HG03064 (cell line): ENCODE measurements at regions not wholly inside any gene's neighbourhood (a gene's known extent, or its start where the extent isn't known, plus 50 kb on each side); places are given as distances from the start of the nearest gene placed in this dataset.
"Not testable (repeated sequence)": the region's sequence is repeated elsewhere in the genome, so short reads cannot be mapped to it uniquely, and the experiment has no call there.

ENCODE experiments used
- ATAC-seq: cut with Tn5 transposase; IDR thresholded peaks from one replicate; pipeline ENCODE4 v1.9.1; 2021; ENCODE audit warnings: low read depth; ENCODE audit not compliant: unreplicated experiment

DNA sequence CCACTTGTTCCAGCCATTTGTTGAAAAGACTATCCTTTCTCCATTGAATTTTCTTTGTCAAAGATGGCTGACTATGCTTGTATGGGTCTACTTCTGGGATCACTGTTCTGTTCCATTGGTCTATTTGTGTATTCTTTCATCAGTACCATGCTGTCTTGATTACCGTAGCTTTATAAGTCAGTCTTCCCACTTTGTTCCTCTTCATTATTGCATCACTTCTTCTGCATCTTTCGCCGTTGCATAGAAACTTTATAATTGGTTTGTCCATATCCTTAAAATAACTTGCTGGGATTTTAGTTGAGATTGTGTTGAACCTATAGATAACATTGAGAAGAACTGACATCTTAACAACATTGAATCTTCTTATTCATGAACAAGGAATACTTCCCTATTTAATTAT lies 598.8 kb downstream of the TBC1D22A start:
- no peak for ATAC-seq

DNA sequence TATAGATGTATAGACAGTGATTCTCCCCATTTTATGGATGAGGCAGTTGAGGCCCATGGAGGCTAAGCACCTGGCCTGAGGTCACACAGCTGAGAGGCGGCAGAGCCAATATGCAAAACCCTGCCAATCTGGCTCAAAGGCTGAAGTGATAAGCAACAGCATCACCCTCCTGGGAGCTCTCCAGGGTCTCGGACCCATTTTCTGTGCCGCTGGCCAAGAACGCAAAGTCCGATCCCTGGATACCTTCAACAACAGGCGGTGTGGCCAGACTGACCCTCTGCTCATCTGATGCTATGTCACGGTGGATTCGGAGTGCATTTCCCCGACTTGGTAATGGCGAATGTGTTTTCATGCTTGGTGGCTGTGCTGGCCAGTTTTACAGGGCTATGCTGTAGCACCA lies 595.0 kb downstream of the TBC1D22A start:
- no peak for ATAC-seq

- no peak for ATAC-seq
Observed at GRCh38 chr22:47357086-47357485, 594.6 kb downstream of the TBC1D22A start.

GRCh38 chr22:47356511-47357011 lies 594.1 kb downstream of the TBC1D22A start:
- no peak for ATAC-seq

GRCh38 chr22:47355776-47356510 lies 593.5 kb downstream of the TBC1D22A start:
- ATAC-seq = no peak

DNA sequence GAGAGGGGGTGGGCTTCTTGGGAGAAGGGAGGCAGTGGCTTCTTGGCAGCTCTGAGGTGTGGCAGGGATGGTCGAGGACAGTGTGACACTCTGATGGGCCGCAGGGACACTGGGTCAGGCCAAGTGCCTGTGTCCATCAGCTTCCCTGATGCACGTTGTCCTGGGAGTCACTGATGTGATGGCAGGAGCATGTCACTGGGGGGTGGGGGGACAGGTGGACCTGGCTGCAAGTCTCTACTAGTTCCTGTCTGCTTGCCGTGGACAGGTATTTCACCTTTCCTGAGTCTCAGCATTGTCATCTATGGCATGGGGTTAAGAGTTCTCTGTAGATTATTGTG lies 592.9 kb downstream of the TBC1D22A start:
- ATAC-seq = no peak

- no peak for ATAC-seq
Observed at GRCh38 chr22:47354668-47355387, 592.4 kb downstream of the TBC1D22A start.

DNA sequence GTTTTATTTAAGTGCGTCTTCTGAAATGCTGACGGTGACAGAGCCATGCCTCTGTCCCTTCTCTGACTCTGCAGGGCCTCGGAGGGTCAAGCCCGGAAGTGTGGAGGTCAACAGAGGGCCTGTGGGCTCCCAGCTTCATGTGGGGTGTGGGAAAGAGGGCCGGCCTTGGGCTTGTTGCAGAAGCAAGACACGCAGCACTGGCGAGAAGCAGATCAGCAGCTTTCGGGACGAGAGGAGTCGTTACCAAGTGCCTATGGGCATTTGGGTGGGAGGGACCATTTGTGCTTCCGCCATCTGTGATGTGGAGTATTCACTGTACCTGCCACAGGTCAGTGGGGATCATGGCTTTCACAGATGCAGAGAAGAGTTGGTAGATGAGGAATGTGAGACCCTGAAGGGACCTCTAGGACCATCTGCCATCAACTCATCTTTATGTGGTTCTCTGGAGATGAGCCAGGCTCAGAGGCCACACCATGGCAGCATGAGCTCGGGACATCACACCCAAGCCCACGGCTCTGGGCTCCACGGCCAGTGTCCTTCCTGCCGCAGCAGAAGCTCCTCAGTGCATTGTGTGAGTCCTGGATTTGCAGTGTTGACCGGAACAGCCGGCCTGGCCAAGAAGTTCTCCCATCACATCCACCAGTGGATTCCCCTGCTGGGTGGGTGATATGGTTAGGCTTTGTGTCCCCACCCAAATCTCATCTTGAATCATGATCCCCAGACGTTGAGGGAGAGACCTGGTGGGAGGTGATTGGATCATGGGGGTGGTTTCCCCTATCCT lies 590.7 kb downstream of the TBC1D22A start:
- ATAC-seq = no peak

- ATAC-seq = no peak
Observed at GRCh38 chr22:47351836-47352579, 589.6 kb downstream of the TBC1D22A start.

DNA sequence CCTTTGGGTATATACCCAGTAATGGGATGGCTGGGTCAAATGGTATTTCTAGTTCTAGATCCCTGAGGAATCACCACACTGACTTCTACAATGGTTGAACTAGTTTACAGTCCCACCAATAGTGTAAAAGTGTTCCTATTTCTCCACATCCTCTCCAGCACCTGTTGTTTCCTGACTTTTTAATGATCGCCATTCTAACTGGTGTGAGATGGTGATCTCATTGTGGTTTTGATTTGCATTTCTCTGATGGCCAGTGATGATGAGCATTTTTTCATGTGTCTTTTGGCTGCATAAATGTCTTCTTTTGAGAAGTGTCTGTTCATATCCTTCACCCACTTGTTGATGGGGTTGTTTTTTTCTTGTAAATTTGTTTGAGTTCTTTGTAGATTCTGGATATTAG lies 583.8 kb downstream of the TBC1D22A start:
- not testable (repeated sequence) for ATAC-seq

GRCh38 chr22:47345025-47345424 lies 582.6 kb downstream of the TBC1D22A start:
- no peak for ATAC-seq

GRCh38 chr22:47344414-47344813 lies 582.0 kb downstream of the TBC1D22A start:
- no peak for ATAC-seq

DNA sequence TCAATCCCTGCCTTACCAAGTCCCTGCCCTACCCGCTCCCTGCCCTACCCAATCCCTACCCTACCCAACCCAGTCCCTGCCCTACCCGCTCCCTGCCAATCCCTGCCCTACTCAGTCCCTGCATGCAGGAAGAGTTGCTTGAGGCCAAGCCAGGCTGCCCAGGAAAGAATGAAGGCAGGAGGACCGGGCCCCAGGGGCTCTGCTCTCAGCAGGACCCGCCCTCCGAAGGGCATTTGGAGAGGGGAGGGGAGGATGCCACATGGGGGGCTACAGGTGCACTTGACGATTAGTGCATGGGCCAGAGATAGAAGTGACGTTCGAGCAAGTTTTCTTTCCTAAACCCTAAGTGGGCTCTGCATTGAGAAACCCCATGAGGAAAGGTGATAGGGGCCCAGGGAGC lies 581.2 kb downstream of the TBC1D22A start:
- no peak for ATAC-seq

- no peak for ATAC-seq
Observed at GRCh38 chr22:47342446-47342845, 580.0 kb downstream of the TBC1D22A start.

DNA sequence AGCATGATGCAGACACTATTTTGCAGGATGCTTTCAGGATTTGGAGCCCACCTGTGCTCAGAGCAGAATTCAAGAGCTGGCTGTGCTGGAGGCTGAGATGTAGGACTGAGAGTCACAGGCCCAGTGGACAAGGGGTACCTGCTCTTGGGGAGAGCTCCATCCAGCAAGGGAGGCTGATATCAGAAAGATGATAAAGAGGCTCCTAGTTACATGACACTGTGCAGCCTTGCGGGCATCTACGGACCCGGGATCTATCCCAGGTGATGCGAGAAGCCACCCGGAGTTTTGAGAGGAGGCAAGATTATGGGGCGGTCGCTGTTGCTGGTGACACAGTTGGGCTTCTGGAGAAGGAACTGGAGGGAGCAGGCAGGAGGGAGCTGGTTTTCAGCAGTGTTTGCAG lies 579.0 kb downstream of the TBC1D22A start:
- ATAC-seq = no peak

- no peak for ATAC-seq
Observed at GRCh38 chr22:47340851-47341436, 578.5 kb downstream of the TBC1D22A start.

DNA sequence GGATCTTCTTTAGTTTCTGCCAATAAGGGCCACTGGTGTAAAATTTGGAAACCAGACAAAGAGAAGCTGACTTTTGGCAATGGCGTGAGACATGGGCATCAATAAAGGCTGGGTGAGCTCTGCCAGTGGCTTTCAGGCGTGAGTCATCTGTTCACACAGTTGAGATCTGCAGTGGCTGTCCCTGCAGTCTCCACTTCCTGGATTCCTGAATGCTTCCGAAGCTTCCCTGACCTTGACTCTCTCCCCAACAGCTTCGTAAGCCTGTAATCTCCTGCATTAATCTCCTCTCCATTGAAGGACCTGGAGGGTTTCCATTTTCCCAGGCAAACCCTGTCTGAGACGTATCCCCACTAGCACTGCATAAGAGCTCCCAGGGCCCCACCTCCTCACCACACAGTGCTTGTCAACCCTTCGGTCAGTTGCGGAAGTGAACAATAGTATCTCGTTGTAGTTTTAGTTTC lies 574.7 kb downstream of the TBC1D22A start:
- no peak for ATAC-seq

GRCh38 chr22:47335958-47336357 lies 573.5 kb downstream of the TBC1D22A start:
- ATAC-seq = no peak

DNA sequence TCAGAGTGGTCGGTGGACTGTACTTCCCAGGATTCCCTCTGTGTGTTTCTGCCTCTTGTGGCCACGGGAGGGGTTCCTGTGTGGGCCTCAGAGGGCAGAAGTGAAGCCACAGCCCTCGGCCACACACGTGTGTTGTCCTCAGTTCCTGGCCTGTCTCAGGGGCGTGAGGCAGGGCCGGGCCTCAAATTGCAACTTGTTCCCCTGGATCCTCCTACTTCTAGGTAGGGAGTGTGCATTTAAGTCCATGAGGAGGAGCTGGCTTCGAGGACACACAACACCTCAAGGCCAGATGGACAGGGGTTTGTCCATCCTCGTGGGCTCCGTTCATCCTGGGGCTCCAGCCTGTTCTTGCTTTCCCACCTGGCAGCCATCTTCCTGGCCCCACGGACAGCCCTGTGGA lies 573.0 kb downstream of the TBC1D22A start:
- no peak for ATAC-seq

DNA sequence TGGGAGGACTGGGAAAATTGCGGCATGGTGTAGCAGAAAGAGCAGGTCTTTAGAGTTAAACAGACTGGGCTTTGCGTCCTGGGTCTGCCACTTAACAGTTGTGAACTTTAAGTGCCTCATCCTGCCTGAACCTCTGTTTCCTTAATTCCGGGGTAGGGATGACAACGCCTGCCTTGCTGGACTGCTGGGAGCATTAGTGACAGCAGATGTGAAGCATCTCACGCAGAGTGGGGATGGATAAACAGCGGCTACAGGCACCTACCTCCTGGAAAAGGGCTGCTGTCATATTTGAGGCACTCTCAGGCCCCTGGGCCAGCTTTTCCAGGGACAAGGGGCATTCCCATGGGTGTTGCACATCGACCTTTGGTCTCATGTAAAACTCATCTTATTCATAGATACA lies 572.2 kb downstream of the TBC1D22A start:
- ATAC-seq = no peak
